ENCODE measurements at regions not wholly inside any gene's neighbourhood (a gene's known extent, or its start where the extent isn't known, plus 50 kb on each side); places are given as distances from the start of the nearest gene placed in this dataset.

GRCh38 chr19:46911456-46911855 lies 50.7 kb downstream of the ARHGAP35 start:
- ATAC-seq = no peak

DNA sequence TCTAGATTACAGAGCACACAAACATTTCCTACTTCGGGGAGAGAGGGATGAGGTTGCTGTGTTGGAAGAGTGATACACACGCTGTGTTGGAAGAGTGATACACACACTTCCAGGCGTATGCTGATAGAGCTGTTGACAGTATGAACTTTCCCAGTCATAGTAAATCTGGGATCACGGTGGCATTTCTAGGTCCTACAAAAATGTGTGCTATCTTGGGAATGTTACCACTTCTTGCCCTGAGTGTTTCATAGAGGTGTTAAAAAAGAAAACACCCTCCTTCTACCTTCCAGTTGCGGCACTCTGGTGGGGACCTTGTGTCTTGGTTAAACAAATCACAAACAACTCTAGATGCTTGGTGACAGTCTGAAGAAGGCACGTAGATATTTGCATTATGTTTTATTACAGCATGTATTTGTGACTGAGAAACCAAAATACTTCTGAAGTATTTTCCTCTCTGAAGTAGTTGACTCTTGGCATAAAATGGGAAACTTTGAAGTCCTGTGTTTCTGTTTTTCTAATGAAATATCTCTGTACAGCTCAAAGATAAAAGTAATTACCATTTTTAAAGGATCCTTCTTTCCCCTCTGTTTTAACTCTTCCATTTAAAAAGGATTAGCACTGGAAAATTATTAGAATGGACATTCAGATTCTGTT lies 52.5 kb downstream of the ARHGAP35 start:
- DNase-seq (ENCODE audit: low spot score) = no peak
- ATAC-seq = no peak

More at GRCh38 chr19:46911456-46911855, 50.7 kb downstream of the ARHGAP35 start:
- DNase-seq (ENCODE audit: low spot score) = no peak

DNA sequence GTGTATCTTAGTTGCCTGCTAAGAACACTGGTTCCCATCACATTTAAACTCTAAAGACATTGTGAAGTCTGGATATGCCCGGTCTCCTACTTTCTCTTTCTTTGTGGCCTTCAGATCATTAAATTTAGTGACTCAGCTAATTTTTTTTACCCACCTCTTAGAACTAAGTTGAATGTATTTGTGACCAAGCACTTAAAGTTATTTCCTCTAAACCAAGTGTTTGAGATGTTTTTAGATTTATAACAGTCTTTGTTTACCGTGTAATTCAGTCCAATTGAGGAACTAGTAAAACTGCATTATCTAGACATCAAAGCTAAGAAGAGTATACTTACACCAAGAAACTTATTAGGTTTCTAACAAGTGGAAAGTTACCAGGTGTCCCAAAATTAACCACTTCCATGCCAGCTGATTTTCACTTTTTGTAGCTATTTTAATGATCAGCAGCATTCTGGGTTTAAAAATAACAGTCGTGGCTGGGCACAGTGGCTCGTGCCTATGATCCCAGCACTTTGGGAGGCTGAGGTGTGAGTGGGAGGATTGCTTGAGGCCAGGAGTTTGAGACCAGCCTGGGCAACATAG lies 53.1 kb downstream of the ARHGAP35 start:
- ATAC-seq (no peak), DNase-seq (ENCODE audit: low spot score) (no peak)

GRCh38 chr19:46915386-46915785 lies 54.6 kb downstream of the ARHGAP35 start:
- peak; percentile 26 for ATAC-seq
- DNase-seq (ENCODE audit: low spot score) = peak; percentile 16

GRCh38 chr19:46917002-46917401 lies 56.2 kb downstream of the ARHGAP35 start:
- DNase-seq (ENCODE audit: low spot score) (no peak), ATAC-seq (no peak)

DNA sequence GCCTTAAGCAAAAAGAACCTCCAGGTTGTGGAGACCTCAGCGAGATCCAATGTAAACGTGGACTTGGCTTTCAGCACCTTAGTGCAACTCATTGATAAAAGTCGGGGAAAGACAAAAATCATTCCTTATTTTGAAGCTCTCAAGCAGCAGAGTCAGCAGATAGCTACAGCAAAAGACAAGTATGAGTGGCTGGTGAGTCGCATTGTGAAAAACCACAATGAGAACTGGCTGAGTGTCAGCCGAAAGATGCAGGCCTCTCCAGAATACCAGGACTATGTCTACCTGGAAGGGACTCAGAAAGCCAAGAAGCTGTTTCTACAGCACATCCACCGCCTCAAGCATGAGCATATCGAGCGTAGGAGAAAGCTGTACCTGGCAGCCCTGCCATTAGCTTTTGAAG lies 58.5 kb downstream of the ARHGAP35 start:
- no peak for ATAC-seq
- DNase-seq (ENCODE audit: low spot score) = peak; percentile 29

GRCh38 chr19:46920362-46920761 lies 59.6 kb downstream of the ARHGAP35 start:
- no peak for ATAC-seq
- no peak for DNase-seq (ENCODE audit: low spot score)

GRCh38 chr19:46921071-46921470 lies 60.3 kb downstream of the ARHGAP35 start:
- ATAC-seq = no peak
- DNase-seq (ENCODE audit: low spot score) = no peak

DNA sequence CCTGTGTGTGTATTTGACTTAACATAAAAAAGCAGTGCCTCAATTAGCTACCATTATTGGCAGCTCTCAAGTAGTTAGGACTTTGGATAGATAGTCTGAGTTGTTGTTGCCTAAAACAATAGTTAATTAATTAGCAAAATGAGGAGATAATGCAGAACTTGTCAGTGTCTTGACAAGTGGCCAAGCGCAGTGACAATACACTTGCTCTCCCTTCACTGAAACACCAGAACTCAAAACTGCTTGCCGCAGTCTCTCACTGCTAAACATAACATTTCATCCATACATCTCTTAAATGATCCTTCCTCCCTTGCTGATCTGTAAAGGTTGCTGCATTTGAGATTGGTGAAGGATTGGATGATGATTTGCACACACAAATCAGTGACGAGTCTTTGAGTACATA lies 61.7 kb downstream of the ARHGAP35 start:
- DNase-seq (ENCODE audit: low spot score) (no peak), ATAC-seq (no peak)

DNA sequence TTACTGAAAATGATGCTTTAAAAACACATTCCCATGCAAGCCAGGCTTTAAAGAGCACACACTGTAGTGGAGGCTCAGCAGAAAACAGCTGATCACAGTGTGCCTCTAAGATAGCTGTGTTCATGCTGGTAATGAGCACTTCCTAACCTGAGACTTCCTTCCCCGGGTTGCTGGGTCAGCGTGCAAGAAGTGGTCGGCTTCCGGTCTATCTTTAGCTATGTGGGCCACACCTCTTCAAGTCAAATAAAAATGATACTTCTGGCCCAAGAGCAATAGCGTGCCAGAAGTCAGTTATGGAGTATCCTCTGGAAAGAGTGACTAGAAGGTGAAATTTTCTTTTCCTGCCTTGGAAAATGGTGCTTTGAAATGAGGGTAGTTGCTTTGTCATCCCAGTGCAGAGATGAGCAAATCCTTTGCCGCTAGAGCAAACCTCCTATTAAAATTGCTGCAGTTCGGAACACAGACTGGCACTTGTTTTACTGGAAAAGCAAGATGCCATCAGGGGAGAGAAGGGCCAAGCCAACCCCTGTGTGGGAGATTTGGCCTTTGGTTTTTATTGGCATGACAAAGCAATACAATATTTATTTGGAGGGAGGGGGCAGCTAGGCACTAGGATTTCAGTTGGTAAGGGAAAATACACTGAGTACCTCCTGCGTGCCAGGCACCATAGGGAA lies 64.2 kb downstream of the ARHGAP35 start:
- ATAC-seq = peak; percentile 53

DNA sequence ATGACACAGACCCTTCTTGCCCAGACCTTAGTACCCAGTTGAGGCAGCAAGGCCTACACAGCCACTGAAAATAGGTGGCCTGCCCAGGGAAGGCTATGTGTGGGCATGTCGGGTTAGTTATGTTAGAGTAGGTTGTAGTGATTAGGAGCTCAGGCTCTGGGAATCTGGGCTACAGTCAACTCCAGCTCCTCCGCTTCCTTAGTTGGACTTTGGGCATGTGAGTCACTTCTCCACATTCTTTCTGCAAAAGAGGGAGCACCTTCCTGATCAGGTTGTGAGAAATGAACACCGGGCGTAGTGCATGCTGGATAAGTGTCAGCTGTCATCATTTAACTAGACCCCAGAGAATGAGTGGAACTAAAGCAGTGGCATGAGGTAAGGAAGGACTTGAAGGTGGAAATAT lies 64.8 kb downstream of the ARHGAP35 start:
- no peak for DNase-seq (ENCODE audit: low spot score)
- ATAC-seq = peak; percentile 70

More for the DNA sequence above, 64.2 kb downstream of the ARHGAP35 start:
- DNase-seq (ENCODE audit: low spot score) = no peak

DNA sequence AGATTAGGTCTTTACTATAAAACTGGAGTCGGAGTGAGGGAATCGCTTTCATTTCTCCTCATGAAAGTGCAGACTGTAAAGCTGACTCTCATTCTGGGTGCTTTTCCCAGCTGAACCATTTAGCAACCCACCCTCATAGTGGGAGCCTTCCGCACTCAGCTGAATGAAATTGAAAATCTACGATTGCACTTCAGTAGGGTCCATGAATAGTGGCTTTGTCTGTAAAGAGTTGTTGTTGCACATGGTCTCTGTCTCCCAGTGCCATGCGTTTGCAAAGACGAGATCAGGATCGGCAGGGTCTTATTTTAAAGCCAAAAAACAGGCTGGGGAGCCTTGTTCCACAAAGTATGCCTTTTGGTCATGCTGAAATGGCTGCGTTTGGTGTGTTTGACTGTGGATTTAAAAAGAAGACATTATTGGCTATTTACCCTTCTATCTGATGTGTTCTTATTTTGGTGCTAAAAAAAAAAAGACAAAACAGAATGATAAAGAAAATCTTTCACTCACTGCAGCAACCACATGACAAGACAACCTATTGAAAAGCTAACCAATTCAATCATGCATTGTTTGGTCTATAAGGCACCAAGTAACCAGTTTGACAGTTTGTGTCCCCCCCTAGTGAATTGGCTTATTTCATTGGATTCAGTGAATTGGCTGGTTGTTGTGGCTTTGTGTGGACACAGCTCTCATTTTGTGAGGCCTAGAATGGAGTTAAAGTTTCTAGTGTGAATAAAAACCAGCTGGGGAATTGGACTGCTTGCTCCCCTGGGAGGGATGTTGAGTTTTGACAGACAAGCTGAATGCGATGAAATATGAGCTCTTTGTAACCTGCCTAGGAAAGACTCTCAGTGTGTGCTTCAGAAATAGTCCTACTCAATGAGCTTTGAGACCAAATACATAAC lies 65.6 kb downstream of the ARHGAP35 start:
- no peak for ATAC-seq
- DNase-seq (ENCODE audit: low spot score) = no peak

DNA sequence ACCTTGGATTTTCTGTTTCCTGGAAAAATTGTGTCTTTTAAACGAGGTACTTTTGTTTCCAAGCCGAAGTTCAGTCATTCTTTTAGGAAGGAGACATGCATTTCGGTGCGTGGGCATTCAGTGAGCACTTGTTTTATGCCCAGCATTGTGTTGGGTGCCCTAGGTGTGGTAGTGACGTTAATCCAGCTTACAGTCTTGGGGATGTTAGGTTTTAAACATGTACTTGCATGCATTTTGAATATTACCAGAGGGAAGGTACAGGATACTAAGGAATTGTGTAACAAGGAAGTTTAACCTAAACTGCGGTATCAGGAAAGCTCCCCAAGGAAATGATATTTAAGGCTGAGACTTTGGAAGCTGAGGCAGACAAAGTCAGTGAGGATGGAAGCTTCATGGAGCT lies 66.3 kb downstream of the ARHGAP35 start:
- DNase-seq (ENCODE audit: low spot score) (no peak), ATAC-seq (no peak)

- DNase-seq (ENCODE audit: low spot score) (no peak), ATAC-seq (no peak)
Measured at GRCh38 chr19:46927893-46928292, 67.1 kb downstream of the ARHGAP35 start.

- no peak for DNase-seq (ENCODE audit: low spot score)
- no peak for ATAC-seq
Measured at GRCh38 chr19:46928951-46929350, 68.2 kb downstream of the ARHGAP35 start.

DNA sequence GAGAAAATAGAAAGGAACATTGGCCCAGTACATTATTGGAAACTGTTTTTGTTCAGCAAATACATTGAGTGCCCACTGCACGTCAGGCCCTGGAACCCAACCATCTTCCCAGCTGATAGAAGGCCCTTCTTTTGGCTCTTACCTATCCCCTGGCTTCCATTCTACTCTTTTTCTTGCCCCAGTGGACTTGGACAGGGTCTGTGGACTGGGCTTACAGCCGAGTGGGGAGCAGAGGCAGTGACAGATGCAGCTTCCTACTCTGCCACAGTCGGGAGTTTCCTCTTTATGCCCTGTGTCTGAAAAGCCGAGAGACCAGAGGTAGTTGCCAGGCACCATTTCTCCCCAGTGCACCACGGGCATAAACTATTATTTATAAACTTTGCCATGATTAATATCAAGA lies 70.4 kb downstream of the ARHGAP35 start:
- DNase-seq (ENCODE audit: low spot score) = no peak
- peak; percentile 52 for ATAC-seq

DNA sequence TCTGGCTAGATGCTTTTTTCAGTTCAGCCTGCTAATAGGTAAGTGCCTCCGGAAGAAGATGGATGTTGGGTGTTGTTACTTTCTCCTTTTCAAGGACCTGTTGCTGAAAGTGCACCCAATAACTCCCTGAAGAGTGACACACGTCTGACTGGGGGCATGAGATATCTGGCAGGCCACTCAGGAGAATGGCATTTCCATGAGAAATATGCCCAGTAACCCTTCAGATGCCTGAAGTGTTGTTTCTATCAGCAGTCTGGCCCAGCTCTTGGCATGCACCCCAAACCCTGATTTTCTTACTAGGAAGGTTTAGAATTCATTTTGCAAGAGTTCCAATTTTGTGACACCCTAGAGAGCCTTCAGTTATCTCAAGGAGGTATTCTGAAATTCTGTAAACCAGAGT lies 71.5 kb downstream of the ARHGAP35 start:
- ATAC-seq = no peak

DNA sequence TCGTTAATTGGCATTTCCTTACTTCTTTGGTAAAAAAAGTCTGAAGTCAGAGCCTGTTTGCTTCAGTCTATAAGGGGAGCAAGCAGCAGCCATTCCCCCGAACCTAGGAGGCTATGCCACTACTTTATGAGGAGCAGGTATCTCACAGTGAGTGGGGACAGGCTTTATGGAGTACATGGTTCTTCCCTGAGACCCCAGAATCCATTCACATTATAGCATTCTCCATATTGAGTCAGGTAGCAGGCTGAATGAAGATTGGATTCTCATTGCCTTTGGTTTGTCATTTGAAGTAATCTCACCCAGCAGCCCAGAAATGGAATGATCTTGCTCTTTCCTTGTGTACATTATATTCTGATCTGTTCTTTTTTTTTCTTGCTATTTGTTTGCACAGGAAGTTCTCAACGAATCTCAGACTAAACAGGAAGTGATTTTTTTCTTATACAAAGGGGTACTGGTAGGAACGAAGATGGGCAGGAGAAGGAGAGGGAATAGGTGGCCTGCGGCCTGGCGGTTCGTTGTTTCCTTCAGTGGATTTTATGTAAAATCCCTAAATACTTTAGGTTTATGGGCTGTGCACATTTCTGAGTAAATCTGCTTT lies 74.4 kb downstream of the ARHGAP35 start:
- DNase-seq (ENCODE audit: low spot score) (no peak), ATAC-seq (no peak)

More for the DNA sequence above, 71.5 kb downstream of the ARHGAP35 start:
- DNase-seq (ENCODE audit: low spot score) = no peak

GRCh38 chr19:46943150-46943946 lies 76.3 kb upstream of the NPAS1 start:
- ATAC-seq (peak; percentile 68), DNase-seq (ENCODE audit: low spot score) (peak; percentile 78)

GRCh38 chr19:46944123-46944748 lies 75.4 kb upstream of the NPAS1 start:
- ATAC-seq (no peak), DNase-seq (ENCODE audit: low spot score) (no peak)
